Endothelial cell of umbilical vein (primary cell): ENCODE measurements at regions not wholly inside any gene's neighbourhood (a gene's known extent, or its start where the extent isn't known, plus 50 kb on each side); places are given as distances from the start of the nearest gene placed in this dataset.

ENCODE experiments used
- BruUV-seq: library from RNA; stranded (reverse); fragments of 400-500 nt; replicated peaks from 2 replicates; lab custom pipeline; 2021; lab: Mats Ljungman, UMichigan
- CTCF ChIA-PET: fragments of 300-600, 350-600 bp; sonication (Branson Sonifier 250); formaldehyde crosslinking; loops from one replicate; lab custom pipeline; 2021; ENCODE audit warnings: antibody characterized with exemption, inconsistent platforms; lab: Charles Lee
- POLR2A ChIA-PET: fragments of 300-600, 350-600 bp; sonication (Branson Sonifier 250); formaldehyde crosslinking; loops from one replicate; lab custom pipeline; 2021; ENCODE audit warnings: antibody characterized with exemption, inconsistent platforms; lab: Charles Lee
- DNase-seq: peaks from one replicate; pipeline ENCODE4 v3.0.0-alpha.2; 2011; ENCODE audit warnings: low read depth, low spot score
- FAIRE-seq: peaks from 2 replicates; lab custom pipeline; 2011; peaks lifted over from hg19 to GRCh38; lab: Jason Lieb, UNC
- H2AFZ ChIP-seq: 2 replicates; pipeline ENCODE4 v1.6.0; 2012; ENCODE audit warnings: low read depth, low read length, control low read depth, inconsistent platforms
- H3K27ac ChIP-seq: 2 replicates; pipeline ENCODE4 v1.5.1; 2011; ENCODE audit warnings: low read depth, mild to moderate bottlenecking, control low read depth, low read length, moderate library complexity; ENCODE audit not compliant: insufficient read depth
- H3K27me3 ChIP-seq, 2 experiments: 2 replicates each; pipeline versions ENCODE4 v1.6.0 to v1.6.1; 2011; ENCODE audit warnings: low read length in 2 of 2, mixed read lengths in 1 of 2; ENCODE audit not compliant: control insufficient read depth in 2 of 2, insufficient read depth in 2 of 2
- H3K36me3 ChIP-seq, 2 experiments: 2 replicates in 1 of 2; 3 replicates in 1 of 2; pipeline ENCODE4 v1.5.1; 2011; ENCODE audit warnings: low read length in 2 of 2, mild to moderate bottlenecking in 1 of 2, moderate library complexity in 1 of 2; ENCODE audit not compliant: control insufficient read depth in 2 of 2, insufficient read depth in 2 of 2; ENCODE audit errors: extremely low read depth in 1 of 2
- H3K4me1 ChIP-seq: 3 replicates; pipeline ENCODE4 v1.5.1; 2011; ENCODE audit warnings: mild to moderate bottlenecking, low read length; ENCODE audit not compliant: control insufficient read depth, insufficient read depth; ENCODE audit errors: extremely low read depth
- H3K4me2 ChIP-seq: 2 replicates; pipeline ENCODE4 v1.6.1; 2011; ENCODE audit warnings: low read length, control low read depth, mixed read lengths; ENCODE audit not compliant: insufficient read depth
- H3K4me3 ChIP-seq, 3 experiments: fragments of 200-600 bp in 1 of 3; sonication (generic), shearing (Covaris generic) in 1 of 3; replicated peaks in 1 of 3; 2 replicates each; pipeline ENCODE4 v1.5.1; 2011 to 2016; ENCODE audit warnings: control low read depth in 3 of 3, low read length in 3 of 3, mild to moderate bottlenecking in 2 of 3, inconsistent platforms in 1 of 3, low read depth in 1 of 3, moderate library complexity in 1 of 3; ENCODE audit not compliant: insufficient read depth in 1 of 3
- H3K79me2 ChIP-seq: 2 replicates; pipeline ENCODE4 v1.6.0; 2012; ENCODE audit warnings: low read length, inconsistent platforms; ENCODE audit not compliant: control insufficient read depth, insufficient read depth
- H3K9ac ChIP-seq: replicated peaks from 2 replicates; pipeline ENCODE3; 2011; ENCODE audit warnings: low read length, control low read depth; ENCODE audit not compliant: insufficient read depth; ENCODE audit errors: extremely low read depth
- H3K9me1 ChIP-seq: replicated peaks from 3 replicates; pipeline ENCODE4 v1.6.0; 2011; ENCODE audit warnings: mild to moderate bottlenecking, low read length; ENCODE audit not compliant: control insufficient read depth, insufficient read depth; ENCODE audit errors: extremely low read depth
- H3K9me3 ChIP-seq: replicated peaks from 2 replicates; pipeline ENCODE4 v1.5.1; 2012; ENCODE audit warnings: low read length, inconsistent platforms; ENCODE audit not compliant: control insufficient read depth, insufficient read depth
- H4K20me1 ChIP-seq: replicated peaks from 2 replicates; pipeline ENCODE3; 2011; ENCODE audit warnings: mild to moderate bottlenecking, low read length; ENCODE audit not compliant: control insufficient read depth, insufficient read depth; ENCODE audit errors: extremely low read depth
- EZH2 ChIP-seq: IDR thresholded peaks from 2 replicates; pipeline ENCODE4 v1.6.1; 2012; ENCODE audit warnings: borderline replicate concordance, low read depth, mild to moderate bottlenecking, moderate library complexity, low read length, inconsistent platforms; ENCODE audit not compliant: severe bottlenecking
- FOS ChIP-seq: IDR thresholded peaks from 2 replicates; pipeline ENCODE4 v1.6.1; 2011; ENCODE audit warnings: mild to moderate bottlenecking, low read length, moderate library complexity, borderline replicate concordance; ENCODE audit not compliant: insufficient read depth
- GATA2 ChIP-seq: IDR thresholded peaks from 2 replicates; pipeline ENCODE4 v1.7.0; 2011; ENCODE audit warnings: low read depth, mild to moderate bottlenecking, moderate library complexity, mixed read lengths, low read length; ENCODE audit not compliant: insufficient read length, insufficient read depth
- JUN ChIP-seq: IDR thresholded peaks from 2 replicates; pipeline ENCODE4 v1.6.1; 2011; ENCODE audit warnings: borderline replicate concordance, low read depth; ENCODE audit not compliant: insufficient read length, insufficient read depth
- MYC ChIP-seq: IDR thresholded peaks from one replicate; pipeline ENCODE4 v1.6.1; 2011; ENCODE audit warnings: mild to moderate bottlenecking, low read depth, low read length
- POLR2A ChIP-seq: IDR thresholded peaks from 2 replicates; pipeline ENCODE4 v1.6.1; 2012; ENCODE audit warnings: low read depth, mild to moderate bottlenecking, control low read depth, low read length
- POLR2AphosphoS5 ChIP-seq: IDR thresholded peaks from 2 replicates; pipeline ENCODE4 v1.6.1; 2012; ENCODE audit warnings: low read depth, mild to moderate bottlenecking, control low read depth, low read length, moderate library complexity; ENCODE audit not compliant: insufficient read depth
- dilution Hi-C: fragments of 300-500 bp; cut with MboI; formaldehyde crosslinking; loops from one replicate; pipeline ENCODE4 v1.15.0; 2019; ENCODE audit warnings: low sequenced_read_pairs; ENCODE audit not compliant: extremely low pct_ligation_motif_present
- intact Hi-C: fragments of 100-400 bp; cut with micrococcal nuclease; formaldehyde crosslinking; loops from one replicate; pipeline ENCODE4 v1.10.0; 2022
- TF ChIP-seq, protein P1 (sequence below): IDR thresholded peaks from 2 replicates; pipeline ENCODE4 v1.6.1; 2011; ENCODE audit not compliant: insufficient read depth, insufficient read length
- TF ChIP-seq, protein P2 (sequence below), 2 donors: IDR thresholded peaks; 1 replicate in 1 of 2; 2 replicates in 1 of 2; pipeline ENCODE4 v1.5.1; 2011; ENCODE audit warnings: low read length in 2 of 2, mild to moderate bottlenecking in 2 of 2, moderate library complexity in 2 of 2, control low read depth in 1 of 2, inconsistent platforms in 1 of 2, low read depth in 1 of 2; ENCODE audit not compliant: insufficient read depth in 1 of 2; ENCODE audit errors: extremely low read depth in 1 of 2

DNA sequence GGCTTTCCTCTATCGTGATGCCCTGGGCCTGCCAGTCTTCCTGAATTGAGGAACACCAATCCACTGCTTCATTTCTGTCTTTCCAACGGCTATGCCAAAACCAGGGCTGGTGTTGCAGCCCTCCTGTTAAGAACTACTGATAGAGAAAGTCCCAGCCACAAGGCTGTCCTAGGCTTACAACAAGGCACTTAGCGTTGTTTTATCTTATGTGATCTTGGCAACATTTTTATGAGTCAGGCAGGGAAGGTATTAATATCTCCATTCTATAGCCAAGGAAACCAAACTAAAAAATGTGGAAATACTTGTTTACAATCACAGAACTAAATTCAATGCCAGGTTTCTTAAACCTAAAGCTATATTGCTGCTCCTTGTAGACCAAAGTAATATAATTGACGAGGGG is 89.9 kb upstream of the AMOTL1 start:
- Histone ChIP-seq H3K9me3 (no peaks in the 10 kb centered on the region), H3K27ac (no peak overlapping the region), H3K4me3 (no peak overlapping the region), H3K27me3 (peaks cover 0 to 4% of the 10 kb centered on the region in 2 experiments), H3K4me2 (no peak overlapping the region), H3K79me2 (no peaks in the 10 kb centered on the region), H4K20me1 (no peaks in the 10 kb centered on the region), H2AFZ (no peak overlapping the region), H3K36me3 (no peaks in the 10 kb centered on the region), H3K4me1 (no peaks in the 10 kb centered on the region), H3K9ac (no peak overlapping the region), H3K9me1 (no peaks in the 10 kb centered on the region)
- no TSS peak for BruUV-seq
- ChIA-PET POLR2A (no interaction called here), CTCF (no interaction called here)
- dilution Hi-C loops (no loop called here), intact Hi-C loops (no loop called here)
- no peak for FAIRE-seq
- TF ChIP-seq, protein P1, sequence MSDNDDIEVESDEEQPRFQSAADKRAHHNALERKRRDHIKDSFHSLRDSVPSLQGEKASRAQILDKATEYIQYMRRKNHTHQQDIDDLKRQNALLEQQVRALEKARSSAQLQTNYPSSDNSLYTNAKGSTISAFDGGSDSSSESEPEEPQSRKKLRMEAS: no peak
- TF ChIP-seq EZH2 (no peak), FOS (no peak), MYC (no peak), JUN (no peak), GATA2 (no peak), POLR2A (no peak), POLR2AphosphoS5 (no peak)
- TF ChIP-seq, protein P2, sequence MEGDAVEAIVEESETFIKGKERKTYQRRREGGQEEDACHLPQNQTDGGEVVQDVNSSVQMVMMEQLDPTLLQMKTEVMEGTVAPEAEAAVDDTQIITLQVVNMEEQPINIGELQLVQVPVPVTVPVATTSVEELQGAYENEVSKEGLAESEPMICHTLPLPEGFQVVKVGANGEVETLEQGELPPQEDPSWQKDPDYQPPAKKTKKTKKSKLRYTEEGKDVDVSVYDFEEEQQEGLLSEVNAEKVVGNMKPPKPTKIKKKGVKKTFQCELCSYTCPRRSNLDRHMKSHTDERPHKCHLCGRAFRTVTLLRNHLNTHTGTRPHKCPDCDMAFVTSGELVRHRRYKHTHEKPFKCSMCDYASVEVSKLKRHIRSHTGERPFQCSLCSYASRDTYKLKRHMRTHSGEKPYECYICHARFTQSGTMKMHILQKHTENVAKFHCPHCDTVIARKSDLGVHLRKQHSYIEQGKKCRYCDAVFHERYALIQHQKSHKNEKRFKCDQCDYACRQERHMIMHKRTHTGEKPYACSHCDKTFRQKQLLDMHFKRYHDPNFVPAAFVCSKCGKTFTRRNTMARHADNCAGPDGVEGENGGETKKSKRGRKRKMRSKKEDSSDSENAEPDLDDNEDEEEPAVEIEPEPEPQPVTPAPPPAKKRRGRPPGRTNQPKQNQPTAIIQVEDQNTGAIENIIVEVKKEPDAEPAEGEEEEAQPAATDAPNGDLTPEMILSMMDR (IDR thresholded peaks at IDR 0.05; ENCODE audit: extremely low read depth in 1 of 2, insufficient read depth in 1 of 2, low read depth in 1 of 2, low read length in 2 of 2): no peak
- no peak for DNase-seq
